NCI-H748 (cell line): ENCODE measurements at regions not wholly inside any gene's neighbourhood (a gene's known extent, or its start where the extent isn't known, plus 50 kb on each side); places are given as distances from the start of the nearest gene placed in this dataset.
"Not testable (repeated sequence)": the region's sequence is repeated elsewhere in the genome, so short reads cannot be mapped to it uniquely, and the experiment has no call there.

Experiments used
- DNase-seq: peaks from one replicate; lab custom pipeline; 2025; ENCODE audit not compliant: unreplicated experiment; lab: John Stamatoyannopoulos, UW

- no peak for DNase-seq
Measured at GRCh38 chr1:30229960-30230359, 493.4 kb downstream of the MATN1 start.

DNA sequence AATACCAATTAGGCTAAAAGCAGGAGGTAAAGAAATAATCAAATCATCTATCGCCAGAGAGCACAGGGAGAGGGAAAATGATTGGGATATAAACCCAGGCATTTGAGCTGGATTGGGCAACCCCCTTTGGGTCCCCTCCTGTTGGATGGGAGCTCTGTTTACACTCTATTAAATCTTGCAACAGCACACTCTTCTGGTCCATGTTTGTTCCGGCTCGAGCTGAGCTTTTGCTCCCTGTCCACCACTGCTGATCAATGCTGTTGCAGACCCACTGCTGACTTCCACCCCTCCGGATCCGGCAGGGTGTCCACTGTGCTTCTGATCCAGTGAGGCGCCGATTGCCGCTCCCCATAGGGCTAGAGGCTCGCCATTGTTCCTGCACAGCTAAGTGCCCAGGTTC lies 493.8 kb downstream of the MATN1 start:
- no peak for DNase-seq

GRCh38 chr1:30226648-30227047 lies 496.7 kb downstream of the MATN1 start:
- no peak for DNase-seq

DNA sequence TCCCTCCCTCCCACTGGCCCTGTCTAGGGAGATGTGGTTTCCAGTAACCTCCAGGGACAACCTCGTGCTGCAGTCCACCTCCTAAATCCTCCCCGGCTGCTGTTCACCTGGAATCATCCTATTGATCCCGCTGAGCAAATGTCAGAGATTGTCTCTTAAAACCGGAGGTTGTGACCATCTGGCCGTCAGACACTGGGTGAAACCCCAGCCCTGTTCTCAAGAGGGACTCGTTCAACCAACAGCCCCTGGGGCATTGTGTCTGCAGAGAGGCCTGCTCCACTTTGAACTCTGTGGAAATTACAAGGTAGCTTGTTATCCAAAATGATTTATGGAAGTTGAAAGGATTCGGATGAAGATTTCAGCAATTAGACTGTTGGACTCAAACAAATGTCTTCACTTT lies 498.0 kb downstream of the MATN1 start:
- DNase-seq: no peak

GRCh38 chr1:30219675-30220074 lies 503.7 kb downstream of the MATN1 start:
- no peak for DNase-seq

DNA sequence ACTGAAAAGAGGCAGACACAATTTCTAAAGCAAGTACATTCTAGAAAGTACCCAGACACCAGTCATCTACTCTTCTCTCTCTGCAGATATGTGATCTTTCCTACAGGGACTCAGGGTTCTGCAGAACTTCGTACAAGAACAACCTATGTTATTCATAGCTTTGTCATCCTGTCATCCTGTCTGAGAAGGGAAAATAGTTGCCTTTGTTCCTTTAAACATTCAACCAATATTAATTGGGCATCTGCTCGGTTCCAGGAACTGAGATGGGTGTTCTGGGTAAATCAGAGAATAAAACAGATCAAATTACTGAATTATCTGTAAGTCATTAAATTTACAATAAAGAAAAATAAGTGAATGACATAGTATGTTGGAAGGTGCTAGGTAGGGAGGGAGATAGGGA lies 504.9 kb downstream of the MATN1 start:
- DNase-seq: no peak

- DNase-seq: no peak
Measured at GRCh38 chr1:30216602-30217001, 506.8 kb downstream of the MATN1 start.

GRCh38 chr1:30213936-30214335 lies 509.4 kb downstream of the MATN1 start:
- DNase-seq: no peak

DNA sequence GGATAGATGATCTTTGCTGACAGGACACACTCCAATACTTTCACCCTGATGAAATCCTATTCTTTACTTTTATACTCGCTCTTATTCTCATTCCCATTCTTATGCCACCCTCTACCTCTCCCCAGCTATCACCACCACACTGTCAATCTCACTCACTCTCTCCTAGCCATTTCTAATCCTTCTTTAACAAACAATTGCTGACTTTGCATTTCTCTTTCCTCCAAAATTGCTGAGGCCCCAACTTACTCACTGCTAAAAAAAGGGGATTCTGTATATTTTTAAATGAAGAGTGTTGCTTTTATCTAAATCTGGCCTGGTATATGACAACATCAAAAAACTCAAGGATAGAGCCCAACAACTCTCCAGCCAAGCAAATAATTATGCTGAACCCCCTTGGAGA lies 515.4 kb downstream of the MATN1 start:
- not testable (repeated sequence) for DNase-seq

DNA sequence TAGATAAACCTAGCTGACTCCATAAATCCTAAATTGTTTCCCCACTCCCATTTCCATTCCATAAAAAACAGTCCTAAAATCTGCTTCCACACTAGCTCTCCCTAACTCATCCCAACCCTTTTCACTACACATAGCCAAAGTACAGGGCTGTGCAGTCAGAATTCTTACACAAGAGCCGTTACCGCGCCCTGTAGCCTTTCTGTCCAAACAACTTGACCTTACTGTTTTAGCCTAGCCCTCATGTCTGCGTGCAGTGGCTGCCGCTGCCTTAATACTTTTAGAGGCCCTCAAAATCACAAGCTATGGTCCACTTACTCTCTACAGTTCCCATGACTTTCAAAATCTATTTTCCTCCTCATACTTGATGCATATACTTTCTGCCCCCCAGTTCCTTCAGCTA lies 516.8 kb downstream of the MATN1 start:
- not testable (repeated sequence) for DNase-seq

- DNase-seq: not testable (repeated sequence)
Measured at GRCh38 chr1:30204916-30205315, 518.5 kb downstream of the MATN1 start.

DNA sequence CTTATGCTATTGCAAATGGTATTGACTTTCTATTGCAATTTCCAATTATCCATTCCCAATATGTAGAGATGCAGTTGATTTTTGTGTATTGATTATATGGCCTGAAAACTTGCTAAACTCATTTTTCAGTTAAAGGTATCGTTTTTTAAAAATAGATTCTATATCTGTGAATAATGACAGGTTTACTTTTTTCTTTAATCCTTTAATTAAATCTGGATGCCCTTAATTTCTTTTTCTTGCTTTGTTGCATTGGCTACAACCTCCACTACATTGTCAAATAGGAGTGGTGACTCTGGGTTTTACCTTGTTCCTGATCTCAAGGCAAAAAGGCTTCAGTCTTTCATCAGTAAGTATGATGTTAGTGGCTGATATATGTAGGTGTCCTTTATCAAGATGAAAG lies 522.4 kb downstream of the MATN1 start:
- DNase-seq: no peak

DNA sequence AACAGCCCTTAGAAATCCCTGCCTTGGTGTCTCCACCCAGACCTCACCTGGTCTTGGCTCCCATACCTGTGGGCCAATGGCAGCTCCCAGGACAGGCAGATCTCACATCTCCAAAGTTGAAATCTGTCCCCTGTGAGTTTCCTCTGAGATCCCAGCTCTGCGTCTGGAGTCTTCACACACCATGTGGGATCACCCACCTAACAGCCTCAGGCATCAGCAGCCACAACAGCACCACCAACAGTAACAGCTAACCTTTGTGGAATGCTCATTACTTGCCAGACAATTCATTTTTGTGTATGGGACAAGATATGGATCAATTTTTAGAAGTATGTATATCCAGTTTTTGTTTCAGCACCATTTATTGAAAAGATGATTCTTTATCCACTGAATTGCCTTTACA lies 523.2 kb downstream of the MATN1 start:
- DNase-seq: no peak

DNA sequence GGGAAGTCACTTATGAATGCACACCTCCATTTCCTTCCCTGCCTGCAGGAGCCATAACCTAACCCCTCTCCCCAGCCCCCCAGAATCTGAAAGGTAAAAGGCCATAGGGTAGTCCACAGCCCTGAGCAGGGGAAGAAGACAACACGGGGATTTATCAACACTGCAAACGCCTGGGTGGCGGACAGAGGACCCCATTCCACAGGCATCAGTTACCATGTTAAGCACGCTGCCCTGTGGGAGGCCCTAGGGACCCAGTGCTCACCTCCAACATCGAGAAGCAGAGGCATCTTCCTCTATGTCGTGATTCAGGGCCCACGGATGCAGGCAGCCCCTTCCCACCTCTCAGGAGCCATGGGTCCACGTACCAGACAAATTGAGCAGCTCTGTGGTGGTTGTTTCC lies 523.8 kb downstream of the MATN1 start:
- no peak for DNase-seq

- no peak for DNase-seq
Measured at GRCh38 chr1:30198795-30199403, 524.5 kb downstream of the MATN1 start.

DNA sequence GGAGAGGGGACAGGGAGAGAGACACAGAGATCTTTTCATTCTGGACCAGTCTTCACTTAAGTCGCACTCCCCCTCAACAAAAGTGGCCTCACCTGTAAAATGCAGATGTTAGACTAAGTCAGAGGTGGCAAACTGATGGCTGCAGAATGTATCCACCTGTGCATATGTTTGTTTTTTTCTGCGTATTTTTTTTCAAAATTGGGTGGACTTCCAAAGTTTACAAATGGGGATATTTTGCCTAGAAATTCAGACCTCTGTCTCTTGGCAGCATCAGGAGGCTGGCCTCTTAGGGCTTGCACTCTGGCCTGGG lies 525.0 kb downstream of the MATN1 start:
- DNase-seq: no peak

GRCh38 chr1:30197639-30198450 lies 525.5 kb downstream of the MATN1 start:
- no peak for DNase-seq

DNA sequence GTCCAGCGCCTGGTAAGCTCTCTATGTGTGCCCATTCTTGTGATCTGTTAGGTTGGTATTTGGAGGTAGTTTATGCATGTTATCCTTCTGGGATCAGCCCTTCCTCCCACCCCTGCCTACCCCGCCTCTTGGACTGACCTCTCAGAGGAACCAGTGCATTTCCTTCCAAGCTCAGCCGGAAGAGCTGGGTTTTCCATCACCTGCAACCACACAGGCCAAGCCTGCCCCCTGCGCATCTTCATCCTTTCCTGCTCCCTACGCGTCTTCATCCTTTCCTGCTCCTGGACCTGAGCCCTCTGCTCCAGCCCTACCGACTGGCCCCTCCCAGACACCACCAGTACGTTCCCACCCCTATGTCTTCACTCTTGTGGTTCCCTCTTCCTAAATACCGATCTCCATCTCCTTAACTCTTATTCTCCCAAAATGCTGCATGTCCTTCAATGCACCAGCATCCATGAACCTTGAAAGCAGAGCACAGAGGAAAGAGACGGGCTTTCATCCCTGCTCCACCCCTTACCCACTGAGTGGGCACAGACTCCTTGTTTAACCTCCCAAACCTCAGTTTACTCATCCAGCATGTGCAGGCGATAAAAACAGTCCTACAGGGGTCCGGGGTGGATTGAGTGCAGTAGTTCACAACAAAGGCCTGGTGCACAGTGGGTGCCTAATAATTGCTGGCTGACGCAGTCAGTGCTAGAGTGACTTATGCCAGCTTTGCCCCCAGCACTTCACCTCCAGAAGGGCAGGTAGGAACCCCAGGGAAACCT lies 526.3 kb downstream of the MATN1 start:
- DNase-seq: no peak

- DNase-seq: no peak
Measured at GRCh38 chr1:30196457-30196856, 526.9 kb downstream of the MATN1 start.

- DNase-seq: no peak
Measured at GRCh38 chr1:30195424-30196134, 527.8 kb downstream of the MATN1 start.

GRCh38 chr1:30194741-30195423 lies 528.5 kb downstream of the MATN1 start:
- DNase-seq: no peak
